ENCODE measurements at regions not wholly inside any gene's neighbourhood (a gene's known extent, or its start where the extent isn't known, plus 50 kb on each side); places are given as distances from the start of the nearest gene placed in this dataset.

DNA sequence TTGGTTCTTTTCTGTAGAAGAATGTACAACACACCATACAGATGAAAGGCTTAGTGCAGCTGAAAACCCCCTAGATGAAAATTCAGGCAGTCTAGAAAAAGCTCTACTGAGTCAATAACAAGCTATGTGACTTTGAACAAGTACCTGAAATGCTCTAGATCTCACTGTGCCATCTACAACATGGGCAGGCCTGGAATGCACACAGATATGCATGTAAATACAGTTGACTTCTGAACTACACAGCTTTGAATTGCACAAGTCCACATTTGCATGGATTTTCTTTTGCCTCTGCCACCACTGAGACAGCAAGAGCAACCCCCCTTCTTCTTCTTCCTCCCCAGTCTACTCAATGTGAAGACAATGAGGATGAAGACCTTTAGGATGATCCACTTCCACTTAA lies 98.4 kb downstream of the CNTN3 start:
- TF ChIP-seq, protein P1, sequence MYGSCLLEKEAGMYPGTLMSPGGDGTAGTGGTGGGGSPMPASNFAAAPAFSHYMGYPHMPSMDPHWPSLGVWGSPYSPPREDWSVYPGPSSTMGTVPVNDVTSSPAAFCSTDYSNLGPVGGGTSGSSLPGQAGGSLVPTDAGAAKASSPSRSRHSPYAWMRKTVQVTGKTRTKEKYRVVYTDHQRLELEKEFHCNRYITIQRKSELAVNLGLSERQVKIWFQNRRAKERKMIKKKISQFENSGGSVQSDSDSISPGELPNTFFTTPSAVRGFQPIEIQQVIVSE (CRISPR knock-in tag; IDR thresholded peaks at IDR 0.05; ENCODE audit: borderline replicate concordance): no peak
- TF ChIP-seq, protein P2, sequence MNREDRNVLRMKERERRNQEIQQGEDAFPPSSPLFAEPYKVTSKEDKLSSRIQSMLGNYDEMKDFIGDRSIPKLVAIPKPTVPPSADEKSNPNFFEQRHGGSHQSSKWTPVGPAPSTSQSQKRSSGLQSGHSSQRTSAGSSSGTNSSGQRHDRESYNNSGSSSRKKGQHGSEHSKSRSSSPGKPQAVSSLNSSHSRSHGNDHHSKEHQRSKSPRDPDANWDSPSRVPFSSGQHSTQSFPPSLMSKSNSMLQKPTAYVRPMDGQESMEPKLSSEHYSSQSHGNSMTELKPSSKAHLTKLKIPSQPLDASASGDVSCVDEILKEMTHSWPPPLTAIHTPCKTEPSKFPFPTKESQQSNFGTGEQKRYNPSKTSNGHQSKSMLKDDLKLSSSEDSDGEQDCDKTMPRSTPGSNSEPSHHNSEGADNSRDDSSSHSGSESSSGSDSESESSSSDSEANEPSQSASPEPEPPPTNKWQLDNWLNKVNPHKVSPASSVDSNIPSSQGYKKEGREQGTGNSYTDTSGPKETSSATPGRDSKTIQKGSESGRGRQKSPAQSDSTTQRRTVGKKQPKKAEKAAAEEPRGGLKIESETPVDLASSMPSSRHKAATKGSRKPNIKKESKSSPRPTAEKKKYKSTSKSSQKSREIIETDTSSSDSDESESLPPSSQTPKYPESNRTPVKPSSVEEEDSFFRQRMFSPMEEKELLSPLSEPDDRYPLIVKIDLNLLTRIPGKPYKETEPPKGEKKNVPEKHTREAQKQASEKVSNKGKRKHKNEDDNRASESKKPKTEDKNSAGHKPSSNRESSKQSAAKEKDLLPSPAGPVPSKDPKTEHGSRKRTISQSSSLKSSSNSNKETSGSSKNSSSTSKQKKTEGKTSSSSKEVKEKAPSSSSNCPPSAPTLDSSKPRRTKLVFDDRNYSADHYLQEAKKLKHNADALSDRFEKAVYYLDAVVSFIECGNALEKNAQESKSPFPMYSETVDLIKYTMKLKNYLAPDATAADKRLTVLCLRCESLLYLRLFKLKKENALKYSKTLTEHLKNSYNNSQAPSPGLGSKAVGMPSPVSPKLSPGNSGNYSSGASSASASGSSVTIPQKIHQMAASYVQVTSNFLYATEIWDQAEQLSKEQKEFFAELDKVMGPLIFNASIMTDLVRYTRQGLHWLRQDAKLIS (CRISPR knock-in tag; IDR thresholded peaks at IDR 0.05; ENCODE audit: borderline replicate concordance): no peak
- TF ChIP-seq, protein P3, sequence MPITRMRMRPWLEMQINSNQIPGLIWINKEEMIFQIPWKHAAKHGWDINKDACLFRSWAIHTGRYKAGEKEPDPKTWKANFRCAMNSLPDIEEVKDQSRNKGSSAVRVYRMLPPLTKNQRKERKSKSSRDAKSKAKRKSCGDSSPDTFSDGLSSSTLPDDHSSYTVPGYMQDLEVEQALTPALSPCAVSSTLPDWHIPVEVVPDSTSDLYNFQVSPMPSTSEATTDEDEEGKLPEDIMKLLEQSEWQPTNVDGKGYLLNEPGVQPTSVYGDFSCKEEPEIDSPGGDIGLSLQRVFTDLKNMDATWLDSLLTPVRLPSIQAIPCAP (CRISPR knock-in tag; IDR thresholded peaks at IDR 0.05): no peak
- TF ChIP-seq GABPB1 (CRISPR knock-in tag; IDR thresholded peaks at IDR 0.05) (no peak), ZNF416 (CRISPR knock-in tag; IDR thresholded peaks at IDR 0.05) (no peak), FOXJ3 (CRISPR knock-in tag; IDR thresholded peaks at IDR 0.05; ENCODE audit: borderline replicate concordance) (no peak), CREB1 (CRISPR knock-in tag; IDR thresholded peaks at IDR 0.05) (no peak), NR2C2 (CRISPR knock-in tag; IDR thresholded peaks at IDR 0.05) (no peak), TEAD4 (CRISPR knock-in tag; IDR thresholded peaks at IDR 0.05) (no peak), ZNF396 (CRISPR knock-in tag; IDR thresholded peaks at IDR 0.05; ENCODE audit: borderline replicate concordance) (no peak), MXD4 (CRISPR knock-in tag; IDR thresholded peaks at IDR 0.05; ENCODE audit: borderline replicate concordance) (no peak), IRF2 (CRISPR knock-in tag; IDR thresholded peaks at IDR 0.05; ENCODE audit: borderline replicate concordance, low read depth) (no peak), ZNF423 (CRISPR knock-in tag; IDR thresholded peaks at IDR 0.05) (no peak), JUN (CRISPR knock-in tag; IDR thresholded peaks at IDR 0.05) (no peak)
- TF ChIP-seq, protein P4, sequence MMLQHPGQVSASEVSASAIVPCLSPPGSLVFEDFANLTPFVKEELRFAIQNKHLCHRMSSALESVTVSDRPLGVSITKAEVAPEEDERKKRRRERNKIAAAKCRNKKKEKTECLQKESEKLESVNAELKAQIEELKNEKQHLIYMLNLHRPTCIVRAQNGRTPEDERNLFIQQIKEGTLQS (CRISPR knock-in tag; conservative IDR thresholded peaks at IDR 0.05): no peak
- TF ChIP-seq, protein P5, sequence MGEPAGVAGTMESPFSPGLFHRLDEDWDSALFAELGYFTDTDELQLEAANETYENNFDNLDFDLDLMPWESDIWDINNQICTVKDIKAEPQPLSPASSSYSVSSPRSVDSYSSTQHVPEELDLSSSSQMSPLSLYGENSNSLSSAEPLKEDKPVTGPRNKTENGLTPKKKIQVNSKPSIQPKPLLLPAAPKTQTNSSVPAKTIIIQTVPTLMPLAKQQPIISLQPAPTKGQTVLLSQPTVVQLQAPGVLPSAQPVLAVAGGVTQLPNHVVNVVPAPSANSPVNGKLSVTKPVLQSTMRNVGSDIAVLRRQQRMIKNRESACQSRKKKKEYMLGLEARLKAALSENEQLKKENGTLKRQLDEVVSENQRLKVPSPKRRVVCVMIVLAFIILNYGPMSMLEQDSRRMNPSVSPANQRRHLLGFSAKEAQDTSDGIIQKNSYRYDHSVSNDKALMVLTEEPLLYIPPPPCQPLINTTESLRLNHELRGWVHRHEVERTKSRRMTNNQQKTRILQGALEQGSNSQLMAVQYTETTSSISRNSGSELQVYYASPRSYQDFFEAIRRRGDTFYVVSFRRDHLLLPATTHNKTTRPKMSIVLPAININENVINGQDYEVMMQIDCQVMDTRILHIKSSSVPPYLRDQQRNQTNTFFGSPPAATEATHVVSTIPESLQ (CRISPR knock-in tag; IDR thresholded peaks at IDR 0.05): no peak
- TF ChIP-seq, protein P6, sequence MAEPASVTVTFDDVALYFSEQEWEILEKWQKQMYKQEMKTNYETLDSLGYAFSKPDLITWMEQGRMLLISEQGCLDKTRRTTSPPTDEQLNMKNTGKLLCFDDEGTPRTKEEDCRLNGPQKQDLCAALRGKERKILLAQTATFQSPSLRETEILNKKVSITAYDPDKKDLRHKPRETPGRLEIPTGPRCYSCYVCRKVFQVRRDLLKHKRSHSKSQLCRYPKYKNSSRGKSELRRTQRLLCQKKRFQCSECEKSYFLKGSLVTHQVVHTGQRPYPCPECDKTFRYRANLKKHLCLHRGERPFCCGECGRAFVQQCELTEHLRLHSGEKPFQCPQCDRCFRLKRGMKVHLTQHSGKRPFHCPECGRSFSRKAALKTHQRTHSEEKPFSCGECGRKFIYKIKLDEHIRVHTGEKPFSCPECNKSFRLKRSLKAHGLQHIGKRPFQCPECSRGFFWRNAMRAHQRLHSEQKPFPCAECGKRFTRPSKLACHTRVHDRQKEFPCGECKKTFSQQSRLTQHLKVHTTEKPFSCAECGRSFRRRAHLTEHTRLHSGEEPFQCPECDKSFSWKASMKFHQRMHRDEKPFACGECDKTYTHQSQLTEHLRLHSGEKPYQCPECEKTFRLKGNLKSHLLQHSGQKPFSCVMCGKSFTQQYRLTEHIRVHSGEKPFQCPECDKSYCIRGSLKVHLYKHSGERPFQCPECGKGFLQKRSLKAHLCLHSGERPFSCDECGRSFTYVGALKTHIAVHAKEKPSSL (CRISPR knock-in tag; conservative IDR thresholded peaks at IDR 0.05): no peak
- TF ChIP-seq, protein P7, sequence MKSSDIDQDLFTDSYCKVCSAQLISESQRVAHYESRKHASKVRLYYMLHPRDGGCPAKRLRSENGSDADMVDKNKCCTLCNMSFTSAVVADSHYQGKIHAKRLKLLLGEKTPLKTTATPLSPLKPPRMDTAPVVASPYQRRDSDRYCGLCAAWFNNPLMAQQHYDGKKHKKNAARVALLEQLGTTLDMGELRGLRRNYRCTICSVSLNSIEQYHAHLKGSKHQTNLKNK (CRISPR knock-in tag; IDR thresholded peaks at IDR 0.05): no peak
- TF ChIP-seq, protein P8, sequence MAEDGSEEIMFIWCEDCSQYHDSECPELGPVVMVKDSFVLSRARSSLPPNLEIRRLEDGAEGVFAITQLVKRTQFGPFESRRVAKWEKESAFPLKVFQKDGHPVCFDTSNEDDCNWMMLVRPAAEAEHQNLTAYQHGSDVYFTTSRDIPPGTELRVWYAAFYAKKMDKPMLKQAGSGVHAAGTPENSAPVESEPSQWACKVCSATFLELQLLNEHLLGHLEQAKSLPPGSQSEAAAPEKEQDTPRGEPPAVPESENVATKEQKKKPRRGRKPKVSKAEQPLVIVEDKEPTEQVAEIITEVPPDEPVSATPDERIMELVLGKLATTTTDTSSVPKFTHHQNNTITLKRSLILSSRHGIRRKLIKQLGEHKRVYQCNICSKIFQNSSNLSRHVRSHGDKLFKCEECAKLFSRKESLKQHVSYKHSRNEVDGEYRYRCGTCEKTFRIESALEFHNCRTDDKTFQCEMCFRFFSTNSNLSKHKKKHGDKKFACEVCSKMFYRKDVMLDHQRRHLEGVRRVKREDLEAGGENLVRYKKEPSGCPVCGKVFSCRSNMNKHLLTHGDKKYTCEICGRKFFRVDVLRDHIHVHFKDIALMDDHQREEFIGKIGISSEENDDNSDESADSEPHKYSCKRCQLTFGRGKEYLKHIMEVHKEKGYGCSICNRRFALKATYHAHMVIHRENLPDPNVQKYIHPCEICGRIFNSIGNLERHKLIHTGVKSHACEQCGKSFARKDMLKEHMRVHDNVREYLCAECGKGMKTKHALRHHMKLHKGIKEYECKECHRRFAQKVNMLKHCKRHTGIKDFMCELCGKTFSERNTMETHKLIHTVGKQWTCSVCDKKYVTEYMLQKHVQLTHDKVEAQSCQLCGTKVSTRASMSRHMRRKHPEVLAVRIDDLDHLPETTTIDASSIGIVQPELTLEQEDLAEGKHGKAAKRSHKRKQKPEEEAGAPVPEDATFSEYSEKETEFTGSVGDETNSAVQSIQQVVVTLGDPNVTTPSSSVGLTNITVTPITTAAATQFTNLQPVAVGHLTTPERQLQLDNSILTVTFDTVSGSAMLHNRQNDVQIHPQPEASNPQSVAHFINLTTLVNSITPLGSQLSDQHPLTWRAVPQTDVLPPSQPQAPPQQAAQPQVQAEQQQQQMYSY (CRISPR knock-in tag; IDR thresholded peaks at IDR 0.05): no peak
- TF ChIP-seq, protein P9, sequence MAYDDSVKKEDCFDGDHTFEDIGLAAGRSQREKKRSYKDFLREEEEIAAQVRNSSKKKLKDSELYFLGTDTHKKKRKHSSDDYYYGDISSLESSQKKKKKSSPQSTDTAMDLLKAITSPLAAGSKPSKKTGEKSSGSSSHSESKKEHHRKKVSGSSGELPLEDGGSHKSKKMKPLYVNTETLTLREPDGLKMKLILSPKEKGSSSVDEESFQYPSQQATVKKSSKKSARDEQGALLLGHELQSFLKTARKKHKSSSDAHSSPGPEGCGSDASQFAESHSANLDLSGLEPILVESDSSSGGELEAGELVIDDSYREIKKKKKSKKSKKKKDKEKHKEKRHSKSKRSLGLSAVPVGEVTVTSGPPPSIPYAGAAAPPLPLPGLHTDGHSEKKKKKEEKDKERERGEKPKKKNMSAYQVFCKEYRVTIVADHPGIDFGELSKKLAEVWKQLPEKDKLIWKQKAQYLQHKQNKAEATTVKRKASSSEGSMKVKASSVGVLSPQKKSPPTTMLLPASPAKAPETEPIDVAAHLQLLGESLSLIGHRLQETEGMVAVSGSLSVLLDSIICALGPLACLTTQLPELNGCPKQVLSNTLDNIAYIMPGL (CRISPR knock-in tag; IDR thresholded peaks at IDR 0.05): no peak

More for the DNA sequence above, 98.4 kb downstream of the CNTN3 start:
- H3K27me3 Mint-ChIP-seq (ENCODE audit: low read depth): no peaks in the 10 kb centered on the region
- ATAC-seq (no peak), DNase-seq (ENCODE audit: low spot score) (no peak)
- POLR2A ChIA-PET: no interaction called here
- H3K36me3 Mint-ChIP-seq: no peaks in the 10 kb centered on the region
- H3K9me3 Mint-ChIP-seq: peaks cover 4% of the 10 kb centered on the region; the same call in 1 of the 2 replicates
- H3K4me1 Mint-ChIP-seq: peaks cover 4% of the 10 kb centered on the region; the same call in 1 of the 2 replicates
- no peak overlapping the region for H3K27ac Mint-ChIP-seq
- CTCF ChIA-PET: interaction anchor here (0.7 kb wide), 1 partner anchor 12 kb away, joined by 3 read pairs; no protein-coding TSS in a partner anchor
- H3K4me3 Mint-ChIP-seq: no peak overlapping the region
